Panc1 (cell line): ENCODE measurements at regions not wholly inside any gene's neighbourhood (a gene's known extent, or its start where the extent isn't known, plus 50 kb on each side); places are given as distances from the start of the nearest gene placed in this dataset.

Source experiments
- ATAC-seq: fragments of 200-7000 bp; cut with Tn5 transposase; 2 replicates; pipeline ENCODE4 v1.9.1; 2020; ENCODE audit warnings: mild to moderate bottlenecking, moderate library complexity
- BruUV-seq: library from RNA; stranded (reverse); fragments of 400-500 nt; replicated peaks from 2 replicates; lab custom pipeline; 2021; lab: Mats Ljungman, UMichigan
- CTCF ChIA-PET: fragments of 300-600 bp; sonication (Branson Sonifier 250); formaldehyde crosslinking; loops from one replicate; lab custom pipeline; 2022; ENCODE audit warnings: antibody characterized with exemption; lab: Charles Lee
- POLR2A ChIA-PET: fragments of 300-600 bp; sonication (Branson Sonifier 250); formaldehyde crosslinking; loops from one replicate; lab custom pipeline; 2022; ENCODE audit warnings: antibody characterized with exemption; lab: Charles Lee
- DNase-seq: peaks from one replicate; pipeline ENCODE4 v3.0.0-alpha.2; 2010; ENCODE audit warnings: low read depth, low spot score
- H3K27ac ChIP-seq: 2 replicates; pipeline ENCODE4 v1.5.1; 2011; ENCODE audit warnings: mild to moderate bottlenecking, low read length, inconsistent platforms
- H3K27me3 ChIP-seq: fragments of 200-500 bp; sonication (Bioruptor generic); 2 replicates; pipeline ENCODE4 v1.6.0; 2014; ENCODE audit warnings: low read length, inconsistent platforms; ENCODE audit not compliant: control insufficient read depth, insufficient read depth
- H3K36me3 ChIP-seq: fragments of 200-500 bp; sonication (Bioruptor generic); 2 replicates; pipeline ENCODE4 v1.5.1; 2014; ENCODE audit warnings: inconsistent platforms, mild to moderate bottlenecking, low read length, moderate library complexity; ENCODE audit not compliant: control insufficient read depth, insufficient read depth
- H3K4me1 ChIP-seq: 2 replicates; pipeline ENCODE4 v1.5.1; 2011; ENCODE audit warnings: inconsistent platforms, mild to moderate bottlenecking, low read length, moderate library complexity; ENCODE audit not compliant: control insufficient read depth, insufficient read depth
- H3K4me3 ChIP-seq, 2 experiments: 2 replicates each; pipeline ENCODE4 v1.5.1; 2011 to 2012; ENCODE audit warnings: low read depth in 2 of 2, low read length in 2 of 2, mild to moderate bottlenecking in 2 of 2, inconsistent platforms in 1 of 2, moderate library complexity in 1 of 2
- H3K9me3 ChIP-seq: fragments of 200-500 bp; sonication (Bioruptor generic); 2 replicates; pipeline ENCODE4 v1.5.1; 2014; ENCODE audit warnings: low read depth, mild to moderate bottlenecking, inconsistent platforms, low read length, moderate library complexity; ENCODE audit not compliant: control insufficient read depth, insufficient read depth
- CTCF ChIP-seq: fragments of 450-650 bp; IDR thresholded peaks from 2 replicates; pipeline ENCODE4 v1.5.1; 2017; ENCODE audit warnings: mild to moderate bottlenecking
- POLR2AphosphoS5 ChIP-seq: IDR thresholded peaks from 2 replicates; pipeline ENCODE4 v1.6.1; 2012; ENCODE audit warnings: mild to moderate bottlenecking, low read depth, low read length, moderate library complexity
- REST ChIP-seq, 2 experiments: IDR thresholded peaks; 2 replicates each; pipeline ENCODE4 v1.6.1; 2011 to 2012; ENCODE audit warnings: low read depth in 2 of 2, control low read depth in 1 of 2, low read length in 1 of 2, mild to moderate bottlenecking in 1 of 2, moderate library complexity in 1 of 2; ENCODE audit not compliant: insufficient read depth in 1 of 2
- SIN3A ChIP-seq: IDR thresholded peaks from 2 replicates; pipeline ENCODE4 v1.6.1; 2012; ENCODE audit warnings: low read depth, mild to moderate bottlenecking, low read length, moderate library complexity, borderline replicate concordance; ENCODE audit not compliant: insufficient read depth
- TCF7L2 ChIP-seq: IDR thresholded peaks from 2 replicates; pipeline ENCODE4 v1.6.1; 2011; ENCODE audit warnings: mild to moderate bottlenecking, low read depth, low read length, inconsistent platforms
- in situ Hi-C: cut with HindIII; loops from 2 replicates; pipeline ENCODE4 v1.10.0; 2016; ENCODE audit warnings: low sequenced_read_pairs, low pct_unique_long_range_greater_than_20kb
- intact Hi-C: fragments of 100-400 bp; cut with micrococcal nuclease; formaldehyde crosslinking; loops from one replicate; pipeline ENCODE4 v1.10.0; 2022; ENCODE audit not compliant: unreplicated experiment

DNA sequence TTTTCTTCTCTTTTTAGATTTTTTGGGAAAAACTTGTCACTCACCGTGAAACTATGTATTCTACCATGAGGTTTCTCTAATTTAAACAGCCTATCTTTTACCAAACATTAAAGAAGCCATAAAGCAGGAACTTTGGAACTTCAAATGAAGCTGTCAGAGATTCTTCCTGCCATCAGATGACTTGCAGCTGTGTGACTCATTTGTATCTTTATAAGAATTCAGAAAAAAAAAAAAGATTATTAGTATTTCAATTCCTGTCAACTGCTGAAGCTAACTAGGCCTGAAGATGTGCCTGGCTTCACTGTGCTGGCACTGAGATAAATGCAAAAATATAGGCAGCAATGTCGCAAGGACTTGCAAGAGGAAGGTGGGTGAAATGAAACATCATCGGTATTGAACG, 1399.1 kb upstream of the PIK3C3 start:
- ATAC-seq, result no peak
- in situ Hi-C loops (no loop called here), intact Hi-C loops (no loop called here)
- DNase-seq, result no peak
- Histone ChIP-seq H3K4me1 (no peaks in the 10 kb centered on the region), H3K4me3 (no peak overlapping the region), H3K9me3 (no peaks in the 10 kb centered on the region), H3K27ac (no peak overlapping the region), H3K27me3 (no peaks in the 10 kb centered on the region), H3K36me3 (no peaks in the 10 kb centered on the region)
- ChIA-PET POLR2A (no interaction called here), CTCF (no interaction called here)
- TF ChIP-seq SIN3A (no peak), POLR2AphosphoS5 (no peak), TCF7L2 (no peak), REST (IDR thresholded peaks at IDR 0.05; ENCODE audit: insufficient read depth in 1 of 2, low read depth in 2 of 2, low read length in 1 of 2) (no peak), CTCF (no peak)
- no TSS peak for BruUV-seq

- no peak overlapping the region for H3K27ac ChIP-seq
- CTCF ChIA-PET, result no interaction called here
- ATAC-seq (no peak), DNase-seq (no peak)
- in situ Hi-C loops, result no loop called here
- H3K27me3 ChIP-seq, result no peaks in the 10 kb centered on the region
- POLR2A ChIA-PET, result no interaction called here
- H3K4me3 ChIP-seq, result no peak overlapping the region
- intact Hi-C loops, result no loop called here
- BruUV-seq, result no TSS peak
- H3K9me3 ChIP-seq, result no peaks in the 10 kb centered on the region
- H3K36me3 ChIP-seq, result no peaks in the 10 kb centered on the region
- no peaks in the 10 kb centered on the region for H3K4me1 ChIP-seq
- TF ChIP-seq SIN3A (no peak), CTCF (no peak)
These were observed 1402.0 kb upstream of the PIK3C3 start for GRCh38 chr18:40553029-40553428.

- no peak for ATAC-seq
- TF ChIP-seq CTCF (no peak), SIN3A (no peak), POLR2AphosphoS5 (no peak), TCF7L2 (no peak), REST (IDR thresholded peaks at IDR 0.05; ENCODE audit: insufficient read depth in 1 of 2, low read depth in 2 of 2, low read length in 1 of 2) (no peak)
- H3K27me3 ChIP-seq, result no peaks in the 10 kb centered on the region
- in situ Hi-C loops (no loop called here), intact Hi-C loops (no loop called here)
- no peak overlapping the region for H3K27ac ChIP-seq
- ChIA-PET POLR2A (no interaction called here), CTCF (no interaction called here)
- no peak for DNase-seq
- BruUV-seq, result no TSS peak
- no peaks in the 10 kb centered on the region for H3K9me3 ChIP-seq
- no peak overlapping the region for H3K4me3 ChIP-seq
- no peaks in the 10 kb centered on the region for H3K4me1 ChIP-seq
- no peaks in the 10 kb centered on the region for H3K36me3 ChIP-seq
These were observed 1408.2 kb upstream of the PIK3C3 start for GRCh38 chr18:40546875-40547274.
